MM.1S (cell line): ENCODE measurements at regions not wholly inside any gene's neighbourhood (a gene's known extent, or its start where the extent isn't known, plus 50 kb on each side); places are given as distances from the start of the nearest gene placed in this dataset.

Experiments used
- DNase-seq: peaks from one replicate; pipeline ENCODE4 v3.0.0-alpha.2; 2015
- H2AFZ ChIP-seq: fragments of 300-600 bp; sonication (generic); 2 replicates; pipeline ENCODE4 v1.6.0; 2016; ENCODE audit warnings: antibody characterized with exemption, low read length
- H3F3A ChIP-seq: fragments of 300-600 bp; sonication (generic); 2 replicates; pipeline ENCODE4 v1.6.1; 2016; ENCODE audit warnings: mild to moderate bottlenecking, antibody characterized with exemption, low read length, moderate library complexity, mixed read lengths; ENCODE audit not compliant: insufficient read depth
- H3K27ac ChIP-seq: fragments of 300-600 bp; sonication (generic); 2 replicates; pipeline ENCODE4 v1.5.1; 2016; ENCODE audit warnings: mild to moderate bottlenecking, low read length
- H3K27me3 ChIP-seq: fragments of 300-600 bp; sonication (generic); replicated peaks from 2 replicates; pipeline ENCODE4 v1.6.0; 2016; ENCODE audit warnings: low read length; ENCODE audit not compliant: insufficient read depth
- H3K36me3 ChIP-seq: fragments of 300-600 bp; sonication (generic); replicated peaks from 2 replicates; pipeline ENCODE4 v1.6.1; 2016; ENCODE audit warnings: mild to moderate bottlenecking, low read length, mixed read lengths; ENCODE audit not compliant: insufficient read depth
- H3K4me1 ChIP-seq: fragments of 300-600 bp; sonication (generic); 2 replicates; pipeline ENCODE4 v1.6.1; 2016; ENCODE audit warnings: low read length, mixed read lengths
- H3K4me2 ChIP-seq: fragments of 300-600 bp; sonication (generic); 2 replicates; pipeline ENCODE4 v1.6.0; 2016; ENCODE audit warnings: low read depth, low read length
- H3K4me3 ChIP-seq: fragments of 300-600 bp; sonication (generic); 2 replicates; pipeline ENCODE4 v1.5.1; 2016; ENCODE audit warnings: low read length, mixed read lengths
- H3K79me2 ChIP-seq: fragments of 300-600 bp; sonication (generic); 2 replicates; pipeline ENCODE4 v1.6.1; 2016; ENCODE audit warnings: mixed run types, low read length, mixed read lengths
- H3K9ac ChIP-seq: fragments of 300-600 bp; sonication (generic); 2 replicates; pipeline ENCODE4 v1.6.1; 2016; ENCODE audit warnings: low read length, mixed read lengths
- H3K9me2 ChIP-seq: fragments of 300-600 bp; sonication (generic); replicated peaks from 2 replicates; pipeline ENCODE4 v1.6.1; 2016; ENCODE audit warnings: mild to moderate bottlenecking, low read length, mixed read lengths; ENCODE audit not compliant: insufficient read depth
- H3K9me3 ChIP-seq: fragments of 300-600 bp; sonication (generic); replicated peaks from 2 replicates; pipeline ENCODE4 v1.6.1; 2016; ENCODE audit warnings: mild to moderate bottlenecking, low read length, mixed read lengths; ENCODE audit not compliant: insufficient read depth
- H4K20me1 ChIP-seq: fragments of 300-600 bp; sonication (generic); 2 replicates; pipeline ENCODE4 v1.6.1; 2016; ENCODE audit warnings: mild to moderate bottlenecking, low read length, moderate library complexity, mixed read lengths; ENCODE audit not compliant: insufficient read depth
- EZH2 ChIP-seq: fragments of 300-600 bp; sonication (generic); optimal IDR thresholded peaks from 2 replicates; pipeline ENCODE3; 2017; ENCODE audit warnings: low read depth, mild to moderate bottlenecking, antibody characterized with exemption, low read length, mixed read lengths
- EZH2phosphoT487 ChIP-seq: fragments of 300-600 bp; sonication (generic); IDR thresholded peaks from 2 replicates; pipeline ENCODE4 v1.6.1; 2018; ENCODE audit warnings: antibody characterized with exemption, low read length
- TF ChIP-seq, protein P1 (sequence below): fragments of 300-600 bp; sonication (generic); IDR thresholded peaks from 2 replicates; pipeline ENCODE4 v1.5.1; 2016; ENCODE audit warnings: antibody characterized with exemption, low read length, mixed read lengths

DNA sequence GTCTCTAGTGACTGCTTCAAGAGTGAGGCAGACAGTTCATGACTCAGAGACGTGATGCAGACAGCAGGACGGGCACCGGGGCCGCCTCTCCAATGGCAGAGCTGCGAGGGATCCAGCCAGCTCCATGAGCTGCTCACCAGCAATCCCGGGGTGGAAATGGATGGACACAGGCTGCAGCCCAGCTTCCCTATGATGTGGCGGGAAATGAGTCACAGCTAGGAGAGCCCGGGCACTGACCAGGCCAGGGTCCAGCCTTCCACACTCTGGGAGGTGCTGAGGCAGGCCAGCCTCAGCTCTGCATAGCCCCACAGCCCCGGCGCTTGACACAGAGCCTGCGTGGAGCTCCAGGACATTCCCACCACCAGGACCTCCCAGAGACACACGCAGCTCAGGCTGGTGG is 244.8 kb upstream of the IRX2 start:
- no peak overlapping the region for H2AFZ ChIP-seq
- no peaks in the 10 kb centered on the region for H3K79me2 ChIP-seq
- DNase-seq: no peak
- H3K4me3 ChIP-seq: no peak overlapping the region
- no peak for TF ChIP-seq EZH2phosphoT487
- TF ChIP-seq EZH2: no peak
- TF ChIP-seq, protein P1, sequence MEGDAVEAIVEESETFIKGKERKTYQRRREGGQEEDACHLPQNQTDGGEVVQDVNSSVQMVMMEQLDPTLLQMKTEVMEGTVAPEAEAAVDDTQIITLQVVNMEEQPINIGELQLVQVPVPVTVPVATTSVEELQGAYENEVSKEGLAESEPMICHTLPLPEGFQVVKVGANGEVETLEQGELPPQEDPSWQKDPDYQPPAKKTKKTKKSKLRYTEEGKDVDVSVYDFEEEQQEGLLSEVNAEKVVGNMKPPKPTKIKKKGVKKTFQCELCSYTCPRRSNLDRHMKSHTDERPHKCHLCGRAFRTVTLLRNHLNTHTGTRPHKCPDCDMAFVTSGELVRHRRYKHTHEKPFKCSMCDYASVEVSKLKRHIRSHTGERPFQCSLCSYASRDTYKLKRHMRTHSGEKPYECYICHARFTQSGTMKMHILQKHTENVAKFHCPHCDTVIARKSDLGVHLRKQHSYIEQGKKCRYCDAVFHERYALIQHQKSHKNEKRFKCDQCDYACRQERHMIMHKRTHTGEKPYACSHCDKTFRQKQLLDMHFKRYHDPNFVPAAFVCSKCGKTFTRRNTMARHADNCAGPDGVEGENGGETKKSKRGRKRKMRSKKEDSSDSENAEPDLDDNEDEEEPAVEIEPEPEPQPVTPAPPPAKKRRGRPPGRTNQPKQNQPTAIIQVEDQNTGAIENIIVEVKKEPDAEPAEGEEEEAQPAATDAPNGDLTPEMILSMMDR: no peak
- no peaks in the 10 kb centered on the region for H3K27me3 ChIP-seq
- H3K9ac ChIP-seq: no peak overlapping the region
- H3K27ac ChIP-seq: no peak overlapping the region
- no peaks in the 10 kb centered on the region for H3K4me1 ChIP-seq
- H3K4me2 ChIP-seq: no peak overlapping the region
- no peaks in the 10 kb centered on the region for H3K36me3 ChIP-seq
- H3K9me3 ChIP-seq: no peaks in the 10 kb centered on the region
- no peaks in the 10 kb centered on the region for H4K20me1 ChIP-seq
- no peaks in the 10 kb centered on the region for H3F3A ChIP-seq
- no peaks in the 10 kb centered on the region for H3K9me2 ChIP-seq

DNA sequence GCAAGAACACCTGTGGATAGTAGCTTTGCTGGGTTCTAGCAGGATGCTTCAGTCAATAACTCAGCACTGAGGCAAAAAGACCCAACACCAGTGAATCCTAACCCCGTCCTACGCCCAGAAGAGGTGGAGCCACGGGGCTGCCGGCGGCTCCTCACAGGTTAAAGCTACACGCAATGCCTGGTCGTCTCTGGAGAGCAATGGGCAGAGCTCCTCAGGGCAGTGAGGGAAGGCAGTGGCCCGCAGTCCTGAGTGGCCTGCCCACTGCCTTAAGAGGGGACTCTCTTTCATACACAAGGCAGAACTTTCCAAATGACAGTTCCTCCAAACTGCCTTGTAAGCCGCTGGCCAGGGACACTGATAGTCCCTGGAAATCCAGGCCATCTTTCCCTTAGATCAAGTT is 244.2 kb upstream of the IRX2 start:
- TF ChIP-seq EZH2 (no peak), EZH2phosphoT487 (no peak)
- TF ChIP-seq, protein P1: no peak
- H3K9me3 ChIP-seq: no peaks in the 10 kb centered on the region

DNA sequence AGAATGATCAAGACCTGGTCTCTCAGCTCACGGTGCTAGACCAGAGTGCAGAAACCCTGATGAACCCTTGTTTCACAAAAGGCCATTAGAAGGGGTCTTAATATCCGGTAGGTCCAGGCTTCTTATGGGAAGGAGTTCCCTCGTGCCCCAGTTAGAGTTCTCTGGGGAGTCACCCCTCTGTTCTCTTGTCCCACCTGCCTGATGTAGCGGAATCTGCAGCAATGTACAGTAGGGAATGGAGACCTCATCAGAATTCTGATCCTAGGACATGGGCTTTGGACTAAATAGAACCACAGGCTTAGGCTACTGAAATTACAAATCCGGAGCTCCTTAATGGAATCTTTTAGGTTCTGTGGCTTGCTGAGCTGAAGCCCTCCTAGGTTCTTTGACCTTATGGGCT is 243.6 kb upstream of the IRX2 start:
- no peaks in the 10 kb centered on the region for H3K27me3 ChIP-seq
- H3K9ac ChIP-seq: no peak overlapping the region
- no peaks in the 10 kb centered on the region for H3K9me3 ChIP-seq
- no peak overlapping the region for H2AFZ ChIP-seq
- no peak overlapping the region for H3K27ac ChIP-seq
- H3K4me2 ChIP-seq: no peak overlapping the region
- no peaks in the 10 kb centered on the region for H4K20me1 ChIP-seq
- no peaks in the 10 kb centered on the region for H3K79me2 ChIP-seq
- H3K4me1 ChIP-seq: no peaks in the 10 kb centered on the region
- H3F3A ChIP-seq: no peaks in the 10 kb centered on the region
- H3K9me2 ChIP-seq: no peaks in the 10 kb centered on the region
- no peaks in the 10 kb centered on the region for H3K36me3 ChIP-seq
- TF ChIP-seq, protein P1: no peak
- no peak for TF ChIP-seq EZH2phosphoT487
- TF ChIP-seq EZH2: no peak
- H3K4me3 ChIP-seq: no peak overlapping the region
- DNase-seq: no peak

More for the DNA sequence above, 244.2 kb upstream of the IRX2 start:
- Histone ChIP-seq H3K79me2 (no peaks in the 10 kb centered on the region), H2AFZ (no peak overlapping the region), H3K4me1 (no peaks in the 10 kb centered on the region), H3K27ac (no peak overlapping the region), H3K4me3 (no peak overlapping the region), H3K36me3 (no peaks in the 10 kb centered on the region), H3F3A (no peaks in the 10 kb centered on the region), H3K27me3 (no peaks in the 10 kb centered on the region), H4K20me1 (no peaks in the 10 kb centered on the region), H3K9ac (no peak overlapping the region), H3K4me2 (no peak overlapping the region), H3K9me2 (no peaks in the 10 kb centered on the region)
- DNase-seq: no peak

DNA sequence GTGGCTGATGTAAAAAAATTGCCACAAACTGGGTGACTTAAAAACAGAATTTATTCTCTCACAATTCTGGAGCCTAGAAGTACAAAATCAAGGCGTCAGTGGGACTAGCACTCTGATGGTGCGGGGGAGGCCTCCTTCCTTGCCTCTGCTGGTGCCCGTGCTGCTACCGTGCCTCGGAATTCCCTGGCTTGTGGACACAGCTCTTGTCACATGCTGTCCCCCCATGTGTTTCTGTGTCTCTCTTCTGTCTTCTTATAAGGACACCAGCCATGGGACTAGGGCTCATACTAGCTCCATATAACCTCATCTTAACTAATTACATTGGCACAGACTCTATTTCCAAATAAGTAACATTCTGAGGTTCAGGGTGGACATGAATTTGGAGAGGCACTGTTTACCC is 242.3 kb upstream of the IRX2 start:
- H3K4me1 ChIP-seq: no peaks in the 10 kb centered on the region
- H3K9me2 ChIP-seq: no peaks in the 10 kb centered on the region
- TF ChIP-seq EZH2phosphoT487 (no peak), EZH2 (no peak)
- TF ChIP-seq, protein P1: no peak
- no peak overlapping the region for H3K27ac ChIP-seq
- H3K36me3 ChIP-seq: no peaks in the 10 kb centered on the region
- no peaks in the 10 kb centered on the region for H3K9me3 ChIP-seq
- no peak overlapping the region for H3K9ac ChIP-seq
- H3K4me3 ChIP-seq: no peak overlapping the region
- no peak overlapping the region for H3K4me2 ChIP-seq
- no peaks in the 10 kb centered on the region for H3F3A ChIP-seq
- H3K79me2 ChIP-seq: no peaks in the 10 kb centered on the region
- H3K27me3 ChIP-seq: no peaks in the 10 kb centered on the region
- no peak overlapping the region for H2AFZ ChIP-seq
- DNase-seq: no peak
- H4K20me1 ChIP-seq: no peaks in the 10 kb centered on the region
